ENCODE measurements at regions not wholly inside any gene's neighbourhood (a gene's known extent, or its start where the extent isn't known, plus 50 kb on each side); places are given as distances from the start of the nearest gene placed in this dataset.

GRCh38 chr7:32264702-32265284 is 194.6 kb upstream of the PDE1C start:
- no peak for DNase-seq (ENCODE audit: low read depth in 2 of 2)

DNA sequence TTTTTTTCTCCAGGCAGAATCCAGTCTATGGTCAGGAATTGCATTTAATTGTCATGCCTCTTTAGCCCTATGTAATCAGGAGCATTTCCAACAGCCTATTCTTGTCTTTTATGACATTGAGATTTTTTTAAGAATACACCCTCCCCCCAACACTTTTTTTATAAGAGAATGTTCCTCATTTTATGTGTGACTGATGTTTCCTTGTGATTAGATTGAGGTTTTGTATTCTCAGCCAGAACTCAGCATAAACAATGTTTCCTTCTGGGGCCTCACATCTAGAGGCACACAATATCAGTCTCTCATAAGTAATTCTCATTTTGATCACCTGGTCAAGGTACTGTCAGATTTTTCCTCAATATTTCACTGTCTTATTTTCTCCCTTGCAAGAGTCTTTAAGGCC is 193.4 kb upstream of the PDE1C start:
- no peak for DNase-seq (ENCODE audit: low read depth in 2 of 2)

GRCh38 chr7:32262315-32262714 is 192.1 kb upstream of the PDE1C start:
- DNase-seq (ENCODE audit: low read depth in 2 of 2), result no peak

- DNase-seq (ENCODE audit: low read depth in 2 of 2), result no peak
Observed at GRCh38 chr7:32259931-32260596, 189.9 kb upstream of the PDE1C start.

- DNase-seq (ENCODE audit: low read depth in 2 of 2), result no peak
Observed at GRCh38 chr7:32258265-32258664, 188.1 kb upstream of the PDE1C start.

- no peak for DNase-seq (ENCODE audit: low read depth in 2 of 2)
Observed at GRCh38 chr7:32257621-32258020, 187.4 kb upstream of the PDE1C start.

- DNase-seq (ENCODE audit: low read depth in 2 of 2), result no peak
Observed at GRCh38 chr7:32256811-32257210, 186.6 kb upstream of the PDE1C start.

DNA sequence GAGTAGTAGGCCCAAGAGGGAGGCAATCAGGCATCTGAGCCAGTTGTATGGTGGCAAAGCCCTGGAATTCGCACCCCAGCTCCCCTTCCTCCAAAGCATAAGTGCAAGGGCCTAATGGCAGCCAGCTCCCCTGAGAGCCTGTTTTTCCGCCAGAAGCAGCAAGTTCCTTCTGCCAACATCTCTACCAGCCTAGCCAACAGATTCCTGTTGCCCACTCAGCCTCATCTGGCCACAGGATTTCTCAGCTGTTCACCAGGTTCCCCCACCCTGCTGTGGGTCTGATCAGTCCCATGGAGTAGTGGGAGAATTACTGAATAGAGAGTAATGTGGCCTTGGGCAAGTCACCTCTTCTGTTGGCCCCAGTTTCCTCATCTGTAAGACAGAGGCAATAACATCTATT is 186.2 kb upstream of the PDE1C start:
- DNase-seq (ENCODE audit: low read depth in 2 of 2), result no peak

- no peak for DNase-seq (ENCODE audit: low read depth in 2 of 2)
Observed at GRCh38 chr7:32255036-32255435, 184.8 kb upstream of the PDE1C start.

DNA sequence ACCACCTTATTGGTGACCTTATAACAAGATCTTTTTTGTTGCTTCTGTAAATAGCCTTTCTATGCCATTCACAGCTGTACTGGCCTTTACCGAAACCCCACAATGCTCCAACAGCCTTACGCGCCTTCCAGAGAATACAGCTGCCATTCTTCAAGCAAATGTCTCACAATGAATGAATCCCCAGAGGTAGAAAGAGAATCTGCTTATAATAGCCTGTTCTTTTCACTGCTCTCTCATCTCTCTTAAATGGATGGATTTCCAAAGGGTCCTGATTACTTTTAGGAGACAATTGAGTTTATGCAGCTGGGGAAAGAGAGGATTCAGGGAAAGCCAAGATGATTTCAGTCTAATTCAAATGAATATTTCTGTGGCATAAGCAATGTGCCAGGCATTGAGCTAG is 183.1 kb upstream of the PDE1C start:
- no peak for DNase-seq (ENCODE audit: low read depth in 2 of 2)

DNA sequence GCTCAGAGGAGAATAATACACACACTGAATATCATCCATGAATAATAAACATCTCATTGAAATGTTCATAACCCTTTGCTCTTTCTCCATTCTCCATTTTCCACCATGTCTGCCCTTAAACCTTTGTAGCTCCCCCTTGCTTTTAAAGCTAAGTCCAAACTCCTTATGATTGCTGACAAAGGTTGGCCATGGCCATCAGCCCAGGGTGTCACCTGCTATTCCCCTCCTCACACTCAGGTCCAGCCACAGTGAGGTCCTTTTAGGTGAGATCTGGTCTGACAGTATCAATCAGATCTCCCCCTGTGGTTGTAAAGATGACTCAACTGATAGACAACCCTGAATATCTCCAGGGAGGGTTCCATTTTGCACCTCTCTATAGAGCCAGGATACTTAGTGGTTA is 181.5 kb upstream of the PDE1C start:
- DNase-seq (ENCODE audit: low read depth in 2 of 2), result no peak

DNA sequence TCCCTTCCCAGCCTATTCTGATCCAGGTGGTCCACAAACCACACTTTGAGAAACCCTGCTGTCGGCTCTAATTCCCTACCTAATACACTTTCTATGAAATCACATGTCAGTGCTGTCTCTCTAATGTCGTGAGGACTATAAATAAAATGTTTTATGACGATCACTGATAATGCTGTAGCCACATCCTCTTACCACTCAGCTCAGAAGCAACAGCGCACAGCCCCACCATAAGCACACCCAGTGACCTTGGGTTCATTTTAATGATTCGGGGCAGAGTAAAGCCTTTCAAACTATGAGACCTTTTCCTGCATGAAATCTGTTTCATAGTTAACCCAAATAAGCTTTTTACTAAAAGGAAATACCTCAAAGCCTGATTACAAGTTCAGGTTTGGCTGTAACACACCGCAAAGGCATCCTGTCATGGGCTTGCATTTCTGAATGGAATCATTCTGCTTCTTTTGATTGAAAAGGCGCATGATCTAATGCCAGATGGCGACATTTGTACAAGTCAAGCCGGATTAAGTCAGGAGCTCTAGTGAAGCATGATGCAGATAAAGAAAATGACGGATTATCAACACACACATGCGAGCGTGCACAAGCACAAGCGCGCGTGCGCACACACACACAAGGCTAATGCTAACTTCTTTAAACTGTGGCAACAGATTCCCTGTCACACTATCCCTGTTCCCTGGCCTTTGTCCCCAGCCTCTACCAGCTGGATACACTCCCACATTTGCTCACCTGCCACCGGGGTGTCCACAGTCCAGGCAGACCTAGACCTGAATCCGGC is 180.5 kb upstream of the PDE1C start:
- DNase-seq (ENCODE audit: low read depth in 2 of 2), result no peak

DNA sequence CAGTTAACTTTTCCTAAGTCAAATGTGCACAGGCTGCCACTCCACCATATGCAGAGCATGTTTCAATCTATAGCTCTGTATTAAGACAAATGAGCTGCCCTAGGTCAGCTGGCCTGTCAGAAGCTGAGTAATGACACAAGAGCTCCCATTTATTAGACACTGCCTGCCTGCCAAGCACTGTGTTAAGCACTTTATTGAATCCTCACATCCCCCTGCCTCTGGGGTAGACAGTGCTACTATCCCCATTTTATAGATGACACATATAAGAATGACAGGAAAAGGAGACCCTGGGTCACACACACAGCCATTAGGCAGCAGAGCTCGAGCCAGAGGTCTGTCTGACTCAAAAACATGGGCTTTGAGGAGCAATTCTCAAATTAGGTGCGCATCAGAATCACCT is 179.8 kb upstream of the PDE1C start:
- DNase-seq (ENCODE audit: low read depth in 2 of 2), result no peak

DNA sequence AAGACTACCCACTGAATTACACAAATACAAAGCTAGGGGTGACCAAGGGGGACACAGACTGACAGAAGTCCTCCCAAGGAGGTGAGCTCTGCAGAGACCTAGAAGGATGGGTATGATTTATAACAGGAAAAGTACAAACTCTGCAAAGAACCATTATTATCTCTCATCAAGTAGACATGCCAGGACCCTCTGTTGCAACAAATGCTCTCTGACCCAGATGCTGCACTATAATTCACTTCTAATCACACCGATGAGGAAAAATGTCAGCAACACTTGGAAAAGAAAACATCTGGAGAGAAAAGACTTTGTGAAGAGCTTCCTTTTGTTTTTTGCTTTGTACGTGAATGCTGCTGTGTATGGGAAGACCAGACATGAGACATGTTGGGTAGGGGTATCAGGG is 178.3 kb upstream of the PDE1C start:
- DNase-seq (ENCODE audit: low read depth in 2 of 2), result no peak

DNA sequence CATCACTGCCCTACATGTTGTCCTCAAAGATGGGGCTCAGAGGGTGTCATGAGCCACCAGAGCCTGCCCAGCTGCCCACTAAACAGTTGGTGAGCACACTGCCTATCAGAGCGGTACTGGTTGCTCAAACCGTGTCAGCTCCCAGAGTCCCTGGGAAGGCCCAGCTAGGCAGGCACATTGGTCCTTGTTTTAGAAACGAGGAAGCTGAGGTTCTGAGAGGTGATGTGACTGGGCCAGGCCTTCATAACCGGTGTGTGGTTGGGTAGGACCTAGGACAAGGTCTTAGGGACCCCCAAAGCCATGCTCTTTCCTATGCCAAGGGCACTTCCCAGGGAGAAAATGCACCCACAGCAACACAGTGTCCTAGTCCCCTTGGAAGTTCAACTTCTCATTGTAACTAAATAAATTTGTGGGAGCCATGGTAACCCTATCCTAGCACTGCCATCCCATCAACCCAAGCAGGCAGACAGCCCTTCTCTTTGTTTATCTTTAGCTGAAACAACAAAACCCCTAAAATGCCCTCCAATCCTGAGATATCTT is 174.7 kb upstream of the PDE1C start:
- no peak for DNase-seq (ENCODE audit: low read depth in 2 of 2)

DNA sequence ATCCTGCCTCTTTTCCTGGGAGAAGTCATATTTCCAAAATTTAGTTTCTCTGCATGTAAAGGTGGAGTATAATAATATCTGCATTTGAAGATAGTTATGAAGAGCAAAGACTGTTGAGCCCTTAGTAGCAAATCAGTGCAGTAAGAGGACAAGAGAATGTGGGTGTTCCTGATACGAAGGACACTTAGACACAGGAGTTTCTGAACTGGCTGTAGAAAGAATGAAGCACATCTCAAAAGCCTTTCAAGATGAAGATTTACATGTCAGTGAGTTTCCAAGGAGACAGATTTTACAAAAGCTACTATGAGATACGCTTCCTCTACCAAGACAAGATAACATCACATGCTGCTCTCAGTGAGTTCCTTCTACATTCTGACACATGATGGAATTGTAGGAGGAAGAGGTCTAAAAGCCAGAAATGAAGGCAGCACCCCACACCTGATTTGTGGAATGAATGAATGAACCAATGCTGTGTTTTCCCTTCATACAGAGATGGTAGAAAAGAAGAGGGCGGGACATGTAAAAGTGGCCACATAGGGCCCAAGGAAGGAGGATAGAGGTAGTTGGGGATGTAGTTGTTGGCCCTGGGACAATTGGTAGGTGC is 173.6 kb upstream of the PDE1C start:
- no peak for DNase-seq (ENCODE audit: low read depth in 2 of 2)

GRCh38 chr7:32242436-32242835 is 172.2 kb upstream of the PDE1C start:
- DNase-seq (ENCODE audit: low read depth in 2 of 2), result no peak

DNA sequence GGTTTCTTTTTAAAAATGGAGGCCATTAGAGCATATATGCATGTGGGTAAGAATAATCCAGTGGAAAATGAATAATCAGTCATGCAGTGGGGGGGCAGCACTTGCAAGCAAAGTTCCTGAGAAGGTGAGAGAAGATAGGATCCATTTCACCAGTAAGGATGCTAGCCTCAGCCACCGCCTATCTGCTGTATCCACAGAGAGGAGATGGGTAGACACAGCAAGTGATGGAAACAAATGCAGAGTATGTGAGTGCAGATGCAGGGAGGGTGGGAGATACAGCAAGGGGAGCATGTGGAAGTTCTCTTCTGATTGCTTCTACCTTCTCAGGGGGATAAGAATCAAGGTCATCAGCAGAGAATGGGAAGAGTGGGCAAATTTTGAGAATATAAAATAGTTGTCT is 171.4 kb upstream of the PDE1C start:
- DNase-seq (ENCODE audit: low read depth in 2 of 2), result no peak

- no peak for DNase-seq (ENCODE audit: low read depth in 2 of 2)
Observed at GRCh38 chr7:32239764-32240163, 169.6 kb upstream of the PDE1C start.

DNA sequence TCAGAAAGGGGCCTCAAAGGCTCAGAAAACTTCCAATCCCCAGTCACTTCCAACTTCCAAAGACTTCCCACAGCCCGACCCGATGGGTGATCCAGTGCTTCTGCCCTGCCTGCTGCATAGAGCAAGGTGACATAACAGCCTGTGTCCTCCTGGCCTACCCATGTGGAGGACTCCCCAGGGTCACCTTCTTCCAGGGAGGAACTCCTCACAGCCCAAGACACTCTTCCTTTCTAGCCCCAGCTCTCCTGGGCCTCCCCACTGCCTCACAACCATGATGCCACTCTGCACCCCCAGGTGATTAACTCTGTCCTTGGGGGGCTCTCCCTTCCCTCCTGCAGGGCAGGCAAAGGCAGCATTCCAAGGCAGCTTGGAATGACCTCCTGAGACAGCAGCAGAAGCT is 158.4 kb upstream of the PDE1C start:
- no peak for DNase-seq (ENCODE audit: low read depth in 2 of 2)

DNA sequence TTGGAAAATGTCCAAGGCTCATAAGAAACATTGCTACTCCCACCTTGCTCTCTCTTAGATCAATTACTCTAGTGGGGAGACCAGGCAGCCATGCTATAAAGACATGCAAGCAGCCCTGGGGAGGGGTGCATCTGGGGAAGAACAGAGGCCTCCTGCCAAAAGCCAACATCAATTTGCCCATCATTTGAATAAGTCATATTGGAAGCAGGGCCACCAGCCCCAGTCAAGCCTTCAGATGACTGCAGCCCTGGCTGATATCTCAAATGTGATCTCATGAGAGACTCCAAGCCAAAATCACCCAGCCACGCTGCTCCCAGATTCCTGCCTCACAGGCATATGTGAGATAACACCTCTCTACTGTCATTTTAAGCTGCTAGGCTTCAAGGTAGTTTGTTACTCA is 157.5 kb upstream of the PDE1C start:
- DNase-seq (ENCODE audit: low read depth in 2 of 2), result no peak

- no peak for DNase-seq (ENCODE audit: low read depth in 2 of 2)
Observed at GRCh38 chr7:32224276-32224675, 154.1 kb upstream of the PDE1C start.

GRCh38 chr7:32223721-32224120 is 153.5 kb upstream of the PDE1C start:
- no peak for DNase-seq (ENCODE audit: low read depth in 2 of 2)

Data from stimulated activated CD4-positive, alpha-beta T cell treated with anti-CD3 and anti-CD28 coated beads, Interleukin-4, amount 100 ng/mL, for 48 hours (primary cell).